ENCODE measurements at regions not wholly inside any gene's neighbourhood (a gene's known extent, or its start where the extent isn't known, plus 50 kb on each side); places are given as distances from the start of the nearest gene placed in this dataset.

DNA sequence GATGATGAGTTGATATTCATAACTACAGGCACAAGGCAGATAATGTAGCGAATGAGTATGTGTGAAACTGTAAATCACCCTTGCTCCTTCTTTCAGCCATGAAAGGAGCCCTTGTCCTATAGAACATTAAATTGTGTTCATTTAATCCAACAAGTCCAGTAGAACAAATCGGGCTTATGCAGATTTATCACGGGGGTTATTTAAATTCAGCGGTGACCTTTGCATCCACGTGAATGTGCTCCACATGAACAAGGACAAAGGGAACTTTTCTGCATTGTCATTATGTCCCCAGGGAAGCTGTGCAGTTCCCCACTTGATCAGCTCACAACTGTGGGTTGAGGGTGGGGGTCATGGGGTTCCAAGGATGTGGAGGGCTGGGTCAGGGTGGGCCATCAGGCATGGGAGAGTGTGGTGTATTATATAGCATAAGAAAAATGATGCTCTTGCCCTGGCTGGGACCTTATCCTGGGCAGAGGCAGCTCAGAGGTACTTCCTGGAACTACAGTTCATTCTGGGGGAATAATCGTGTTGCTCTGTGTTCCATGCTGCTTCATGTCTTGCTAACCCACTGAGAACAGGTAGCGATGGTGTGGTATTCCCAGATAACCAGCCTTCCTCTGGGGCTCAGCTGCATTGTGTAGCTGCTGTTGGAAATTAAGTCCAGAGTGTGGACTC, 306.6 kb downstream of the FAT3 start:
- TF ChIP-seq POLR2AphosphoS5 (IDR thresholded peaks at IDR 0.05; ENCODE audit: borderline replicate concordance, low read depth, low read length) (no peak), EZH2 (IDR thresholded peaks at IDR 0.05) (no peak), FOXP2 (optimal IDR thresholded peaks at IDR 0.05; ENCODE audit: control extremely low read depth, extremely low read length, insufficient read depth) (no peak)

All from SK-N-MC (cell line).